H9 (cell line): ENCODE measurements at regions not wholly inside any gene's neighbourhood (a gene's known extent, or its start where the extent isn't known, plus 50 kb on each side); places are given as distances from the start of the nearest gene placed in this dataset.

ENCODE experiments used
- DNase-seq: peaks from one replicate; pipeline ENCODE4 v3.0.0-alpha.2; 2017
- H2AFZ ChIP-seq: one replicate; pipeline ENCODE4 v1.6.1; 2013; ENCODE audit warnings: mild to moderate bottlenecking, low read length, control low read depth, moderate library complexity
- H2AK5ac ChIP-seq: 2 replicates; pipeline ENCODE4 v1.6.1; 2013; ENCODE audit warnings: low read length, control low read depth, mixed read lengths; ENCODE audit not compliant: insufficient read length
- H2BK120ac ChIP-seq: one replicate; pipeline ENCODE4 v1.6.1; 2013; ENCODE audit warnings: low read depth, mild to moderate bottlenecking, low read length, control low read depth, inconsistent platforms; ENCODE audit not compliant: poor library complexity, severe bottlenecking
- H2BK12ac ChIP-seq: 2 replicates; pipeline ENCODE4 v1.6.1; 2013; ENCODE audit warnings: low read length, control low read depth, mixed read lengths, low read depth; ENCODE audit not compliant: insufficient read length
- H2BK15ac ChIP-seq: 2 replicates; pipeline ENCODE4 v1.6.1; 2013; ENCODE audit warnings: low read depth, low read length, control low read depth
- H2BK20ac ChIP-seq: one replicate; pipeline ENCODE4 v1.6.1; 2013; ENCODE audit warnings: low read depth, mild to moderate bottlenecking, low read length, control low read depth, inconsistent platforms; ENCODE audit not compliant: poor library complexity, severe bottlenecking
- H2BK5ac ChIP-seq: 2 replicates; pipeline ENCODE4 v1.6.1; 2013; ENCODE audit warnings: low read length, control low read depth, mixed read lengths; ENCODE audit not compliant: insufficient read length
- H3K14ac ChIP-seq: 2 replicates; pipeline ENCODE4 v1.6.1; 2013; ENCODE audit warnings: low read length, control low read depth; ENCODE audit not compliant: insufficient read depth
- H3K18ac ChIP-seq: 2 replicates; pipeline ENCODE4 v1.6.1; 2013; ENCODE audit warnings: low read depth, mild to moderate bottlenecking, mixed read lengths, low read length, control low read depth; ENCODE audit not compliant: insufficient read length
- H3K23ac ChIP-seq: 2 replicates; pipeline ENCODE4 v1.6.1; 2013; ENCODE audit warnings: low read length, control low read depth, mixed read lengths, low read depth; ENCODE audit not compliant: insufficient read length
- H3K23me2 ChIP-seq: 2 replicates; pipeline ENCODE4 v1.6.1; 2013; ENCODE audit warnings: low read depth, mild to moderate bottlenecking, mixed read lengths, low read length, control low read depth; ENCODE audit not compliant: insufficient read length, poor library complexity, severe bottlenecking
- H3K27ac ChIP-seq: 2 replicates; pipeline ENCODE4 v1.5.1; 2013; ENCODE audit warnings: low read length, control low read depth, mixed read lengths, low read depth; ENCODE audit not compliant: insufficient read length
- H3K27me3 ChIP-seq: 2 replicates; pipeline ENCODE4 v1.6.1; 2013; ENCODE audit warnings: low read length, control low read depth, inconsistent platforms; ENCODE audit not compliant: insufficient read depth
- H3K4ac ChIP-seq: 2 replicates; pipeline ENCODE4 v1.6.1; 2013; ENCODE audit warnings: low read depth, mild to moderate bottlenecking, control low read depth, inconsistent platforms, low read length, moderate library complexity
- H3K4me1 ChIP-seq: 2 replicates; pipeline ENCODE4 v1.6.1; 2013; ENCODE audit warnings: low read length, control low read depth, inconsistent platforms; ENCODE audit not compliant: insufficient read depth
- H3K4me2 ChIP-seq: 2 replicates; pipeline ENCODE4 v1.6.1; 2013; ENCODE audit warnings: low read length, control low read depth, mixed read lengths; ENCODE audit not compliant: insufficient read length, insufficient read depth
- H3K56ac ChIP-seq: 2 replicates; pipeline ENCODE4 v1.6.1; 2013; ENCODE audit warnings: low read depth, mild to moderate bottlenecking, mixed read lengths, low read length, control low read depth; ENCODE audit not compliant: insufficient read length
- H3K79me1 ChIP-seq: 2 replicates; pipeline ENCODE4 v1.6.1; 2013; ENCODE audit warnings: low read depth, mild to moderate bottlenecking, moderate library complexity, low read length, control low read depth, inconsistent platforms; ENCODE audit not compliant: insufficient read depth, poor library complexity, severe bottlenecking
- H3K79me2 ChIP-seq: 2 replicates; pipeline ENCODE4 v1.6.1; 2013; ENCODE audit warnings: low read length, control low read depth, inconsistent platforms; ENCODE audit not compliant: insufficient read depth
- H3K9ac ChIP-seq: 2 replicates; pipeline ENCODE4 v1.6.1; 2013; ENCODE audit warnings: low read length, control low read depth, mixed read lengths; ENCODE audit not compliant: insufficient read length; ENCODE audit errors: extremely low read depth
- H3K9me3 ChIP-seq: one replicate; pipeline ENCODE4 v1.6.1; 2013; ENCODE audit warnings: low read depth, low read length, inconsistent platforms; ENCODE audit not compliant: control insufficient read depth
- H3T11ph ChIP-seq: one replicate; pipeline ENCODE4 v1.6.1; 2013; ENCODE audit warnings: mild to moderate bottlenecking, low read length, control low read depth, inconsistent platforms
- H4K20me1 ChIP-seq: one replicate; pipeline ENCODE4 v1.6.1; 2013; ENCODE audit not compliant: control insufficient read depth, insufficient read length, insufficient read depth
- H4K5ac ChIP-seq: 2 replicates; pipeline ENCODE4 v1.6.1; 2013; ENCODE audit warnings: low read depth, mild to moderate bottlenecking, mixed read lengths, low read length, control low read depth; ENCODE audit not compliant: insufficient read length
- H4K8ac ChIP-seq: replicated peaks from 2 replicates; pipeline ENCODE4 v1.6.1; 2013; ENCODE audit warnings: low read length, control low read depth, mixed read lengths, low read depth; ENCODE audit not compliant: insufficient read length
- H4K91ac ChIP-seq: 2 replicates; pipeline ENCODE4 v1.6.1; 2013; ENCODE audit warnings: low read depth, mild to moderate bottlenecking, moderate library complexity, mixed read lengths, low read length, control low read depth; ENCODE audit not compliant: insufficient read length
- H3K27ac Mint-ChIP-seq, 3 experiments: 2 replicates in 2 of 3; 3 replicates in 1 of 3; pipeline ENCODE4 v1.8.0; 2020 to 2021; ENCODE audit warnings: mixed read lengths in 3 of 3, mild to moderate bottlenecking in 1 of 3, moderate library complexity in 1 of 3
- H3K27me3 Mint-ChIP-seq: 2 replicates; pipeline ENCODE4 v1.8.0; 2021; ENCODE audit warnings: low read depth, mild to moderate bottlenecking, moderate library complexity, mixed read lengths
- H3K36me3 Mint-ChIP-seq, 3 experiments: 2 replicates in 2 of 3; 3 replicates in 1 of 3; pipeline ENCODE4 v1.8.0; 2020 to 2021; ENCODE audit warnings: low read depth in 3 of 3, mixed read lengths in 3 of 3; ENCODE audit not compliant: insufficient read depth in 1 of 3
- H3K4me1 Mint-ChIP-seq, 2 experiments: 2 replicates each; pipeline ENCODE4 v1.8.0; 2020; ENCODE audit warnings: mixed read lengths in 2 of 2
- H3K4me3 Mint-ChIP-seq, 2 experiments: 2 replicates in 1 of 2; 3 replicates in 1 of 2; pipeline ENCODE4 v1.8.0; 2020 to 2021; ENCODE audit warnings: mild to moderate bottlenecking in 2 of 2, mixed read lengths in 2 of 2, moderate library complexity in 1 of 2
- H3K9me3 Mint-ChIP-seq, 2 experiments: 2 replicates in 1 of 2; 3 replicates in 1 of 2; pipeline ENCODE4 v1.8.0; 2020; ENCODE audit warnings: mild to moderate bottlenecking in 2 of 2, mixed read lengths in 2 of 2, moderate library complexity in 1 of 2
- CTCF ChIP-seq: fragments of 200-600 bp; sonication (generic); conservative IDR thresholded peaks from 3 replicates; pipeline ENCODE4 v1.8.0; 2021; ENCODE audit warnings: antibody characterized with exemption, mild to moderate bottlenecking
- WGBS: extraction: QIAGEN DNeasy Blood & Tissue Kit; methylation state at CpG from one replicate; pipeline ENCODE4 v1.1.7; 2013; ENCODE audit warnings: missing lambda C conversion rate, low lambda C conversion rate, mixed read lengths; ENCODE audit not compliant: insufficient read length; ENCODE audit errors: extremely low coverage; 5-methylcytosine and 5-hydroxymethylcytosine counted together

- Histone ChIP-seq H3K18ac (no peak overlapping the region), H3K4me2 (no peak overlapping the region), H2BK15ac (no peak overlapping the region), H3K9ac (no peak overlapping the region), H3K79me1 (no peaks in the 10 kb centered on the region), H3K23me2 (no peaks in the 10 kb centered on the region), H3K14ac (no peak overlapping the region), H4K5ac (no peak overlapping the region), H2AFZ (no peak overlapping the region), H3K23ac (no peak overlapping the region), H4K8ac (no peak overlapping the region), H3K9me3 (no peaks in the 10 kb centered on the region), H4K91ac (no peak overlapping the region), H3K4me1 (no peaks in the 10 kb centered on the region; the same call in 1 of the 2 replicates), H3K79me2 (no peaks in the 10 kb centered on the region), H3K27me3 (no peaks in the 10 kb centered on the region), H2BK5ac (no peak overlapping the region), H2BK120ac (no peak overlapping the region), H2BK12ac (no peak overlapping the region), H2AK5ac (no peak overlapping the region), H3K4ac (no peak overlapping the region), H3T11ph (no peak overlapping the region), H3K56ac (no peak overlapping the region), H2BK20ac (no peak overlapping the region), H4K20me1 (no peaks in the 10 kb centered on the region), H3K27ac (no peak overlapping the region)
- H3K27me3 Mint-ChIP-seq: no peaks in the 10 kb centered on the region
- H3K4me3 Mint-ChIP-seq: no peak overlapping the region
- no CpG with 5 or more reads among the region's 1 CpG for WGBS
- H3K36me3 Mint-ChIP-seq: peaks cover 11 to 22% (median 14%) of the 10 kb centered on the region in 3 experiments
- no peak overlapping the region; a peak in 1 of 7 replicates for H3K27ac Mint-ChIP-seq
- H3K4me1 Mint-ChIP-seq: peaks cover 15 to 20% of the 10 kb centered on the region in 2 experiments
- H3K9me3 Mint-ChIP-seq: peaks cover 11 to 19% of the 10 kb centered on the region in 2 experiments; a peak in 4 of 5 replicates
- DNase-seq: no peak
- TF ChIP-seq CTCF: no peak
Observed at GRCh38 chr17:54339731-54340130, 517.0 kb downstream of the KIF2B start.
